Pancreas (tissue), 10 donors: ENCODE measurements at regions not wholly inside any gene's neighbourhood (a gene's known extent, or its start where the extent isn't known, plus 50 kb on each side); places are given as distances from the start of the nearest gene placed in this dataset.

ENCODE experiments used
- ATAC-seq, 4 donors: fragments of 200-7000 bp; cut with Tn5 transposase; one replicate each; pipeline versions ENCODE4 v1.8.0 to v1.9.1; 2020; ENCODE audit warnings: mild to moderate bottlenecking in 4 of 4, moderate library complexity in 4 of 4
- DNase-seq, 6 donors: peaks; one replicate each; pipeline ENCODE4 v3.0.0-alpha.2; 2020
- FAIRE-seq: peaks from 2 replicates; lab custom pipeline; 2012; peaks lifted over from hg19 to GRCh38; lab: Jason Lieb, UNC
- H3K27ac ChIP-seq, 4 donors: fragments of 200-600 bp; sonication (generic); 1 replicate in 3 of 4; 2 replicates in 1 of 4; pipeline versions ENCODE4 v1.5.0 to v1.8.0; 2020
- H3K27me3 ChIP-seq, 4 donors: fragments of 200-600 bp; one replicate each; pipeline ENCODE4 v1.8.0; 2021
- H3K36me3 ChIP-seq, 3 donors: fragments of 200-600 bp; sonication (generic) in 1 of 3; one replicate each; pipeline versions ENCODE4 v1.5.0 to v1.8.0; 2020 to 2021
- H3K4me1 ChIP-seq, 3 donors: fragments of 200-600 bp; one replicate each; pipeline ENCODE4 v1.8.0; 2021
- H3K4me3 ChIP-seq, 4 donors: fragments of 200-600 bp; sonication (generic) in 2 of 4; one replicate each; pipeline versions ENCODE4 v1.5.0 to v1.8.0; 2020 to 2021
- H3K9me3 ChIP-seq, 4 donors: fragments of 200-600 bp; one replicate each; pipeline ENCODE4 v1.8.0; 2021
- WGBS, 2 donors: extraction: QIAGEN DNeasy Blood & Tissue Kit; methylation state at CpG; one replicate each; pipeline ENCODE4 v1.1.7; 2013; 5-methylcytosine and 5-hydroxymethylcytosine counted together
- intact Hi-C, 3 donors: fragments of 100-400 bp; cut with DNase I; formaldehyde crosslinking; loops; one replicate each; pipeline versions ENCODE4 v1.11.1 to v1.14.2; 2022
- TF ChIP-seq, protein P1 (sequence below), 4 donors: fragments of 200-600 bp; sonication (generic) in 3 of 4; IDR thresholded peaks; one replicate each; pipeline versions ENCODE4 v1.5.0 to v1.8.0; 2021; ENCODE audit warnings: antibody characterized with exemption in 4 of 4
- donor health status: healthy with polysubstance abuse.
- donor health status: DM: no; HTN: no; CAD: no; lungs with moderate emphysema.
- donor health status: DM: no; HTN: no; CAD: no.
- donor health status: control.
- donor health status: control.
- donor health status: Bipolar disorder and iron deficiency.
- donor health status: DM: yes; HTN: yes; CAD: no.
- donor health status: DM: no; HTN: no; CAD: no.
- donor health status: DM: no; HTN: no; CAD: no.
- donor health status: DM: yes; HTN: yes; CAD: no.

DNA sequence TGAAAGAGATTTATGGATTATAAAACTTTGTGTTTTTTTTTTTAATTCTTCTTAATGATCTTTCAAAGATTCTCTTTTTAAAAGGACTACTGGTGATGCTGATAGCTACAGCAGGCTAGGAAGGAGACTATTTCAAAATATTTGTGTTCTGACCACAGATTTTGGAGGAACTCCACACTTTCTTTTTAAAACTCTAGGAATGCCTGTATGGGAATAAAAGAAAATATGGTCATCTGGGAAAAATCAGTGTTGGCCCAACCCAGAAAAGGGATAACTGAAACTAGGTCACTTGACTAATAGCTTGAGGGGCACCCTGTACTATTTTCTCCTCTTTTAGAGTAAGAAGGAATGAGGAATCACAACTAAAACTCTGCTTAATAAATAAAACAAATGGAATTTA lies 97.6 kb upstream of the ADAMTS19 start:
- H3K4me1 ChIP-seq = no peaks in the 10 kb centered on the region
- H3K36me3 ChIP-seq = no peaks in the 10 kb centered on the region
- TF ChIP-seq, protein P1, sequence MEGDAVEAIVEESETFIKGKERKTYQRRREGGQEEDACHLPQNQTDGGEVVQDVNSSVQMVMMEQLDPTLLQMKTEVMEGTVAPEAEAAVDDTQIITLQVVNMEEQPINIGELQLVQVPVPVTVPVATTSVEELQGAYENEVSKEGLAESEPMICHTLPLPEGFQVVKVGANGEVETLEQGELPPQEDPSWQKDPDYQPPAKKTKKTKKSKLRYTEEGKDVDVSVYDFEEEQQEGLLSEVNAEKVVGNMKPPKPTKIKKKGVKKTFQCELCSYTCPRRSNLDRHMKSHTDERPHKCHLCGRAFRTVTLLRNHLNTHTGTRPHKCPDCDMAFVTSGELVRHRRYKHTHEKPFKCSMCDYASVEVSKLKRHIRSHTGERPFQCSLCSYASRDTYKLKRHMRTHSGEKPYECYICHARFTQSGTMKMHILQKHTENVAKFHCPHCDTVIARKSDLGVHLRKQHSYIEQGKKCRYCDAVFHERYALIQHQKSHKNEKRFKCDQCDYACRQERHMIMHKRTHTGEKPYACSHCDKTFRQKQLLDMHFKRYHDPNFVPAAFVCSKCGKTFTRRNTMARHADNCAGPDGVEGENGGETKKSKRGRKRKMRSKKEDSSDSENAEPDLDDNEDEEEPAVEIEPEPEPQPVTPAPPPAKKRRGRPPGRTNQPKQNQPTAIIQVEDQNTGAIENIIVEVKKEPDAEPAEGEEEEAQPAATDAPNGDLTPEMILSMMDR (IDR thresholded peaks at IDR 0.05) = no peak
- no peak for FAIRE-seq
- no peaks in the 10 kb centered on the region for H3K27me3 ChIP-seq
- H3K27ac ChIP-seq = no peak overlapping the region
- peaks cover 0 to 4% (median 0%) of the 10 kb centered on the region in 4 donors for H3K9me3 ChIP-seq
- ATAC-seq = no peak
- intact Hi-C loops = no loop called here
- DNase-seq = no peak
- no peak overlapping the region for H3K4me3 ChIP-seq

DNA sequence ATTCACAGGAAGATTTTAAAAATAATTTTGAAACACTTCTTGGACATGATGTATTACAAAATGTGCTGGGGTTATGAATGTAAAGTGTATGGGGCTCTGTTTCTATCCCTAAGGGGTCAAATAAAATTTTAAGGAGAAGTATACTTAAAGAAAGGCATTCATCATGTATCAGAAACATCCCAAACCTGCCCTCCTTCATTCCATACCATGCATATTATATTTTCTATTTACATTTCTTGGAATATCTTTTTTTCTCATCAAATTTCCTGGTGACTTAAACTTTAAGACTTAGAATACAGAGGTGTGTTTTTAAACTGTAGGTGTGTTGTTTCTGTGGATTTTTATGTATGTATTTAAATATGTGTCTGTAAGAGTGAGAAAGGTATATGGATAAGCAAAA lies 96.1 kb upstream of the ADAMTS19 start:
- intact Hi-C loops = no loop called here
- DNase-seq (no peak), FAIRE-seq (no peak), ATAC-seq (no peak)
- TF ChIP-seq, protein P1 (IDR thresholded peaks at IDR 0.05) = no peak
- Histone ChIP-seq H3K27ac (no peak overlapping the region), H3K36me3 (no peaks in the 10 kb centered on the region), H3K9me3 (peaks cover 0 to 4% (median 0%) of the 10 kb centered on the region in 4 donors), H3K4me3 (no peak overlapping the region), H3K4me1 (no peaks in the 10 kb centered on the region), H3K27me3 (no peaks in the 10 kb centered on the region)

DNA sequence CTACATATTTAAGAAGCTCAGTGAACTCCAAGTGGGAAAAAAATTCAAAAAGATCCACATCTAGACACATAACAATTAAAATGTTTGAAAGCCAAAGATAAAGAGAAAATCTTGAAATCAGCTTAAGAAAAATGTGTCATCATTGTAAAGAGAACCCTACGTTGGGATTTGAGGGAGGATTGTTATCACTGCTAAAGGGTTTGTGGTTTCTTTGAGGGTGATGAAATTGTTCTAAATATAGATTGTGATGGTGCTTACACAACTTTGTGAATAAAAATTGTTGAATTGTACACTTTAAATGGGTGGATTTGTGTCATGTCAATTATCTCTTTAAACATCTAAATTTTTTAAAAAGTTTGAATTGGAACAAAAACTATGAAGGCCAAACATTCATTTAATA lies 92.2 kb upstream of the ADAMTS19 start:
- Histone ChIP-seq H3K36me3 (no peaks in the 10 kb centered on the region), H3K27ac (no peak overlapping the region), H3K4me1 (no peaks in the 10 kb centered on the region), H3K9me3 (peaks cover 0 to 4% (median 0%) of the 10 kb centered on the region in 4 donors), H3K27me3 (no peaks in the 10 kb centered on the region), H3K4me3 (no peak overlapping the region)
- DNase-seq = no peak
- FAIRE-seq = no peak
- TF ChIP-seq, protein P1 (IDR thresholded peaks at IDR 0.05) = no peak
- WGBS, 2 donors = 53 to 63% methylated on average over 1 of the region's 1 CpG
- intact Hi-C loops = no loop called here
- ATAC-seq = no peak

DNA sequence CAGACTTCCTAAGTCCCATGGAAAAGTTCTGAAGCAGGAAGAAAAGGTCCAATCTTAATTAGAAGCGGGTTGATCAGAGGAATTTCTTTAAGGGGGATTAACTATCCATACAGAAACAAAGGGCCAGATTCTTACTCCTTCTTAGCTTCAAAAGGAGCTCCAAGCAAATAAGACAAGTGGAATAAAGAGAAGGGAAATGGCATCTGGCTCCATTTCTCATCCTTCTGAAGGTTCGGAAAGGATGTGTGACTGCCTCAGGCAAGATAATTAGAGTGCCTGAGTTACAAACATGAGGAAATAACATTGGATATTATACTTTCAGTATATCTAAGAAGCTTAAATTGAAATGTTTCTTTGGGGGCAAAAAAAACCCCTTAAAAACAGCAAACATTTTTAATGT lies 88.1 kb upstream of the ADAMTS19 start:
- Histone ChIP-seq H3K4me3 (no peak overlapping the region), H3K27ac (no peak overlapping the region), H3K27me3 (no peaks in the 10 kb centered on the region), H3K36me3 (no peaks in the 10 kb centered on the region), H3K9me3 (no peaks in the 10 kb centered on the region), H3K4me1 (no peaks in the 10 kb centered on the region)
- ATAC-seq (no peak), DNase-seq (no peak), FAIRE-seq (no peak)
- WGBS, 2 donors = 80 to 82% methylated on average over 2 of the region's 2 CpGs
- TF ChIP-seq, protein P1 (IDR thresholded peaks at IDR 0.05) = no peak
- intact Hi-C loops = no loop called here

DNA sequence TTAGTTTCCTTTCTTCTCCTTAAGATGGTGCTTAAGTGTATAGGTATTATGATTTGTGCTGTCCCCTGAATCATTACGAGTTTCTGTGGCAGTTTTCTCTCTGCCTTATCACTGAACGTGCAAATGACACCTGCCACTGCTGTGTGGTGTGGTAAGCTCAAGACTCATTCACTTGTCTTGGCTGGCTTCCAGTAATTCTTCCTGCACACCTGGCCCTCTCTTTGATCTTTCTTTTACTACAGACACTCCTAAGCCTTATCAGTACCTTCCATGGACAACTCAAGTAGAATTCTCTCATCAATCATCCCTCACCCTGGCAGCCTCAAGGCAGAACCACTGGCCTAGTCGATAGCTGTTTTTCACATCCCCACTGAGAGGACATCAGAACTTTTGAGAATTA lies 82.6 kb upstream of the ADAMTS19 start:
- no peak for FAIRE-seq
- Histone ChIP-seq H3K27ac (no peak overlapping the region), H3K27me3 (no peaks in the 10 kb centered on the region), H3K36me3 (no peaks in the 10 kb centered on the region), H3K4me1 (no peaks in the 10 kb centered on the region), H3K9me3 (no peaks in the 10 kb centered on the region), H3K4me3 (no peak overlapping the region)
- ATAC-seq = peak in 3 of 4 donors; percentile 57 to 72 (median 61)
- 9 to 10% methylated on average over 3 of the region's 3 CpGs for WGBS, 2 donors
- peak in 1 of 6 donors; percentile 13 for DNase-seq
- TF ChIP-seq, protein P1 (IDR thresholded peaks at IDR 0.05) = no peak
- intact Hi-C loops = no loop called here
